HEK293T (cell line): ENCODE measurements at regions not wholly inside any gene's neighbourhood (a gene's known extent, or its start where the extent isn't known, plus 50 kb on each side); places are given as distances from the start of the nearest gene placed in this dataset.

Experiments
- CTBP1 ChIP-seq: fragments of 450-650 bp; IDR thresholded peaks from 2 replicates; pipeline ENCODE4 v1.6.1; 2016; ENCODE audit warnings: borderline replicate concordance
- FOXA1 ChIP-seq: fragments of 450-650 bp; IDR thresholded peaks from 2 replicates; pipeline ENCODE4 v1.6.1; 2016; ENCODE audit warnings: mild to moderate bottlenecking
- FOXK2 ChIP-seq: fragments of 450-650 bp; IDR thresholded peaks from 2 replicates; pipeline ENCODE4 v1.6.1; 2016; ENCODE audit warnings: mild to moderate bottlenecking
- FOXM1 ChIP-seq: fragments of 450-650 bp; IDR thresholded peaks from 2 replicates; pipeline ENCODE4 v1.6.1; 2017; ENCODE audit warnings: mild to moderate bottlenecking, borderline replicate concordance
- HDGF ChIP-seq: fragments of 450-650 bp; IDR thresholded peaks from 2 replicates; pipeline ENCODE4 v1.6.1; 2017; ENCODE audit warnings: antibody characterized with exemption, borderline replicate concordance
- PKNOX1 ChIP-seq: fragments of 450-650 bp; IDR thresholded peaks from 2 replicates; pipeline ENCODE4 v1.6.1; 2016
- TARDBP ChIP-seq: fragments of 450-650 bp; IDR thresholded peaks from 2 replicates; pipeline ENCODE4 v1.6.1; 2016

- TF ChIP-seq FOXK2: no peak
- no peak for TF ChIP-seq FOXA1
- no peak for TF ChIP-seq FOXM1
- no peak for TF ChIP-seq TARDBP
- TF ChIP-seq PKNOX1: no peak
- TF ChIP-seq HDGF: no peak
- no peak for TF ChIP-seq CTBP1
Observed at GRCh38 chr9:17970277-17970676, 391.4 kb downstream of the SH3GL2 start.
